Keratinocyte (primary cell): ENCODE measurements at regions not wholly inside any gene's neighbourhood (a gene's known extent, or its start where the extent isn't known, plus 50 kb on each side); places are given as distances from the start of the nearest gene placed in this dataset.

ENCODE experiments used
- CTCF ChIP-seq, 3 experiments: IDR thresholded peaks in 1 of 3; conservative IDR thresholded peaks in 1 of 3; optimal IDR thresholded peaks in 1 of 3; 2 replicates in 2 of 3; 3 replicates in 1 of 3; pipeline versions ENCODE3 to v1.5.1; 2011; ENCODE audit warnings: low read length in 3 of 3, mild to moderate bottlenecking in 3 of 3, moderate library complexity in 2 of 3, control low read depth in 1 of 3, inconsistent platforms in 1 of 3; ENCODE audit not compliant: insufficient read depth in 2 of 3; ENCODE audit errors: extremely low read depth in 1 of 3
- EZH2 ChIP-seq: IDR thresholded peaks from one replicate; pipeline ENCODE4 v1.6.1; 2012; ENCODE audit warnings: inconsistent platforms, mild to moderate bottlenecking, low read length, moderate library complexity

- TF ChIP-seq CTCF (optimal IDR thresholded peaks at IDR 0.05 in 1 of 3, IDR thresholded peaks at IDR 0.05 in 1 of 3, conservative IDR thresholded peaks at IDR 0.05 in 1 of 3; ENCODE audit: extremely low read depth in 1 of 3, insufficient read depth in 2 of 3, low read length in 3 of 3) (no peak), EZH2 (no peak)
Measured at GRCh38 chr15:24292837-24293236, 382.7 kb upstream of the NPAP1 start.
